ENCODE measurements at regions not wholly inside any gene's neighbourhood (a gene's known extent, or its start where the extent isn't known, plus 50 kb on each side); places are given as distances from the start of the nearest gene placed in this dataset.

- no peak for TF ChIP-seq EP300 (IDR thresholded peaks at IDR 0.05)
- TF ChIP-seq CTCF (IDR thresholded peaks at IDR 0.05), result no peak
- TF ChIP-seq POLR2AphosphoS5 (IDR thresholded peaks at IDR 0.05), result no peak
Observed at GRCh38 chr3:94548581-94549316, 485.9 kb downstream of the NSUN3 start.

All from stomach (tissue), 4 donors.